Thoracic aorta (tissue), 2 donors: ENCODE measurements at regions not wholly inside any gene's neighbourhood (a gene's known extent, or its start where the extent isn't known, plus 50 kb on each side); places are given as distances from the start of the nearest gene placed in this dataset.

ENCODE experiments used
- ATAC-seq: fragments of 150-250 bp; one replicate; pipeline ENCODE4 v1.8.0; 2017; ENCODE audit warnings: low read depth; ENCODE audit not compliant: insufficient number of reproducible peaks, low FRiP score
- DNase-seq: peaks from one replicate; pipeline ENCODE4 v3.0.0-alpha.2; 2020; ENCODE audit warnings: low spot score
- H3K27ac ChIP-seq, 2 donors: fragments of 200-600 bp; sonication (generic); 1 replicate in 1 of 2; 2 replicates in 1 of 2; pipeline ENCODE4 v1.5.1; 2016; ENCODE audit warnings: mild to moderate bottlenecking in 2 of 2, moderate library complexity in 2 of 2
- H3K27me3 ChIP-seq: fragments of 200-600 bp; sonication (generic); replicated peaks from 2 replicates; pipeline ENCODE4 v1.6.0; 2016; ENCODE audit warnings: mild to moderate bottlenecking; ENCODE audit not compliant: insufficient read depth
- H3K36me3 ChIP-seq: fragments of 200-600 bp; sonication (generic); one replicate; pipeline ENCODE4 v1.5.1; 2016
- H3K4me1 ChIP-seq, 2 donors: fragments of 200-600 bp; sonication (generic); 1 replicate in 1 of 2; 2 replicates in 1 of 2; pipeline versions ENCODE4 v1.5.1 to v1.6.0; 2016; ENCODE audit warnings: low read depth in 2 of 2, mild to moderate bottlenecking in 1 of 2; ENCODE audit not compliant: control insufficient read depth in 1 of 2
- H3K4me3 ChIP-seq: fragments of 200-600 bp; sonication (generic); 2 replicates; pipeline ENCODE4 v1.5.1; 2016; ENCODE audit warnings: mild to moderate bottlenecking
- H3K9me3 ChIP-seq: fragments of 200-600 bp; sonication (generic); 2 replicates; pipeline ENCODE4 v1.5.1; 2016
- TF ChIP-seq, protein P1 (sequence below): fragments of 200-600 bp; sonication (generic); IDR thresholded peaks from one replicate; pipeline ENCODE4 v1.5.1; 2019; ENCODE audit warnings: antibody characterized with exemption

DNA sequence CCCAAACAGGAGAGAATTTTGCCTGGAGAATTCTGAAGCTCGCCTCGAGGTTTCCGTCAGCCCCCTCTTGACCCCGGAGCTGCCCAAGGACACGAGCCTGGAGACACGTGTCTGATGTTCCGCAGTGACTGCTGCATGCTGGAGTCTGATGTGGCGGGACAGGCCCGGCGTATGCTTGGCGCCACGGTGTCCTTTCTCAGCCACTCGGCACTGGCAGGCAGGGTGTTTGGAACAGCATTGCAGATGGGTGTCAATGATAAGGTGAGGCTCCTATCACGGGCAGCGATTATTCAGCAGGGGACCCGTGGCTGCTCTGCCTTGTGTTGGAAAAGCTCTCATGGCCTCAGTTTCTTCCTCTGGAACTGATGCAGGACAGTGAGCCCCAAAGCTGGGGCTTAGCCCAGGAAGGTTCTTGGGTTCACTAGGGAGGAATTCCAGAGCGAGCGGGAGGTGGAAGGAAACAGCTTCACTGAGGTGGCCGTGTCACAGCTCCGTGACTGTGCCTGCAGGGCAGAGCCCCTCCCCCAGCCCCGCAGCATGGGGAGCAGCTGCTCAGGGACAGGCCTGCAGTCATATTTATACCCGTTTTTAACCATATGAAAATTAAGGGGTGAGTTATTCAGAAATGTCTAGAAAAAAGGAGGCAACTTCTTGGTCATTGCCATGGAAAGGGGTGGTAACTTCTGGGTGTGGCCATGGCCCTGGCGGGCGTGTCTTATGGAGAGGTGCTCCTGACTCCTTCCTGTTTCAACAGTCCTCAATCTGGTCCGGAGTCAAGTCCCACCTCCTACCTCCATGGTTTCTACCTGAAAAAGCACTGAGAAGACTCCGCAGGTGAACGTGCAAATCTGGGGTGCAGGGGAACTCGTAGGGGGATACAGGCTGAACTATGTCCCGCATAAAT is 123.4 kb downstream of the SIK1 start:
- DNase-seq, result no peak
- H3K27ac ChIP-seq, result no peak overlapping the region

DNA sequence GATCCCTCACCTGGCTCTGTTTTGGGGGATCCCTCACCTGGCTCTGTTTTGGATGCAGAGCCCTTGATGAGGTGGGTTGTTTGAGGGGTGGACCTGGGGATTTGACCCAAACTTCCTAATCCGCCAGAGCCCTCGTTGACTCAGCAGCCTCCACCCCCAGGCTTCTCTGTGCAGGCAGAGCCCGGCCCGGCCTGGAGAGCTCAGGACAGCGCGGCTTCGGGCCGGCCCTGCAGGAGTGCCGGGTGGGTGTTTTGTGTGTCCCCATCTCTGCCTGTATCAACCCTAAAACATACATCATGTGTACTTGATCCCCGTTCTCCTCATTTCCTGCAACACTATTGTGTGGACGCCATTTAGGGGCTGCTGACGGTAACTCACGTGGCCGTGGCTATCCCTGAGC is 124.2 kb downstream of the SIK1 start:
- no peaks in the 10 kb centered on the region for H3K36me3 ChIP-seq
- TF ChIP-seq, protein P1, sequence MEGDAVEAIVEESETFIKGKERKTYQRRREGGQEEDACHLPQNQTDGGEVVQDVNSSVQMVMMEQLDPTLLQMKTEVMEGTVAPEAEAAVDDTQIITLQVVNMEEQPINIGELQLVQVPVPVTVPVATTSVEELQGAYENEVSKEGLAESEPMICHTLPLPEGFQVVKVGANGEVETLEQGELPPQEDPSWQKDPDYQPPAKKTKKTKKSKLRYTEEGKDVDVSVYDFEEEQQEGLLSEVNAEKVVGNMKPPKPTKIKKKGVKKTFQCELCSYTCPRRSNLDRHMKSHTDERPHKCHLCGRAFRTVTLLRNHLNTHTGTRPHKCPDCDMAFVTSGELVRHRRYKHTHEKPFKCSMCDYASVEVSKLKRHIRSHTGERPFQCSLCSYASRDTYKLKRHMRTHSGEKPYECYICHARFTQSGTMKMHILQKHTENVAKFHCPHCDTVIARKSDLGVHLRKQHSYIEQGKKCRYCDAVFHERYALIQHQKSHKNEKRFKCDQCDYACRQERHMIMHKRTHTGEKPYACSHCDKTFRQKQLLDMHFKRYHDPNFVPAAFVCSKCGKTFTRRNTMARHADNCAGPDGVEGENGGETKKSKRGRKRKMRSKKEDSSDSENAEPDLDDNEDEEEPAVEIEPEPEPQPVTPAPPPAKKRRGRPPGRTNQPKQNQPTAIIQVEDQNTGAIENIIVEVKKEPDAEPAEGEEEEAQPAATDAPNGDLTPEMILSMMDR, result no peak
- no peaks in the 10 kb centered on the region for H3K9me3 ChIP-seq
- ATAC-seq (no peak), DNase-seq (no peak)
- no peak overlapping the region for H3K4me3 ChIP-seq
- H3K27ac ChIP-seq, result no peak overlapping the region
- no peaks in the 10 kb centered on the region for H3K4me1 ChIP-seq
- H3K27me3 ChIP-seq, result no peaks in the 10 kb centered on the region

More for the DNA sequence above, 123.4 kb downstream of the SIK1 start:
- H3K36me3 ChIP-seq, result no peaks in the 10 kb centered on the region
- H3K9me3 ChIP-seq, result no peaks in the 10 kb centered on the region
- no peaks in the 10 kb centered on the region for H3K27me3 ChIP-seq
- no peaks in the 10 kb centered on the region for H3K4me1 ChIP-seq
- H3K4me3 ChIP-seq, result no peak overlapping the region
- no peak for ATAC-seq
- TF ChIP-seq, protein P1, result no peak

DNA sequence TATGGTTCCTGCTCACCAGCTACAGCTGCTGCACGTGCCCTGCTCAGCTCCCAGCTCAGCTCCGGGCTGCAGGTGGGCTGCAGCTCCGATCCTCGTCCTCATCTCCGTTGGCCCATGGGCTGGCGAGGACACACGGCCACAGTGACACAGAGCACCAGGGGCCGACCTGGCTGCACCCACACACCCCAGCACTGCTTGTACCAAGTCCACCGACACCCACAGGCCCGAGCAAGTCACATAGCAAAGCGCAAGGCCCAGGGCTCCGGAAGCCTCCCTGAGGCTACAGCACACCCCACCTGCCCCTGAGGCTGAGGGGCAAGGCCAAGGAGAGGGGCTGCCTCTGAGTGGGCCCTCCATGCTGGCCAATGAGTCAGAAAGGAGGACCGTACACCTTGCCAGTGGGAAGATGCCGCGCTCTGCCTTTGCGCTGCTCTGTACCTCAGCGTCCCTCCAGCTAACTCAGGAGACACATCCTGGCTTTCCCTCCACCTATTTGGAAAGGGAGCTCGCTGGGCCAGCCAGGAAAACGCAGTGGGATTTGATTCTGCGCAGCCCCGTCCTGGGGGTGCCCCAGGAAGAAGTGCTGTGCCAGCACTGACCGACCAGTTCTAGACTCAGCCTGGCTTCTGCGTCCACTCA is 124.8 kb downstream of the SIK1 start:
- DNase-seq (no peak), ATAC-seq (no peak)
- H3K27ac ChIP-seq, result no peak overlapping the region
- no peak overlapping the region for H3K4me3 ChIP-seq
- H3K4me1 ChIP-seq, result no peaks in the 10 kb centered on the region
- TF ChIP-seq, protein P1, result no peak
- H3K27me3 ChIP-seq, result no peaks in the 10 kb centered on the region
- no peaks in the 10 kb centered on the region for H3K9me3 ChIP-seq
- no peaks in the 10 kb centered on the region for H3K36me3 ChIP-seq

DNA sequence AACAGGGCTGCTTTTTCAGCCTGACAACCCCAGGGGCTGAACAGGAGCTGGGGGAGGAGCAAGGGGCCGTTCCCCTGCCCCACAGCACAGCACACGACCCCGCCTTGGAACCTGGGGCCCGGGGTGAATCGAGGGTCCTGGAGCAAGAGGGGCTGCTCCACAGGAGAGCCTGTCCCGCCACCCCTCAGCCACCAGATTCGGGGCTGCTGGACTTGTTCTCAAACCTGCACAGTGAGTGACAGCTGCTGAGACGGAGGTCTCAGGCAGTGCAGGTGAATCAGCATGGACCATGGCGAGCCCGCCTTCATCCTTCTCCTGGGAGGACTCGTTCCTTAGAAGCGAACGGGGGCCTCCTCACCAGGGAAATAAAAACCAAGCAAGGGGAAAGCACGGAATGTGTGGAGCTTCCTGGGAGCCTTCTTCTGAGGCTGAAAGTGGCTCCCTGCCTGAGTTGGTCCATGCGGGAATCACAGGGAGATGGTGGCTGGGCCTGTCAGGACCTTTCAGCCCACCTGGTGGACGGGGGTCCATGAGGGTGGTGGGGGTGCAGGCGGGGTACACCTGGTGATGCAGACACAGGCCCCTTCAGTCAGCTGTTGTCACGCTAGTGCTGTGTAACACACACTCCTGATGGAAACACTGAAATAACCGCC is 125.4 kb downstream of the SIK1 start:
- Histone ChIP-seq H3K4me1 (no peaks in the 10 kb centered on the region), H3K27ac (no peak overlapping the region), H3K9me3 (no peaks in the 10 kb centered on the region), H3K36me3 (no peaks in the 10 kb centered on the region), H3K27me3 (no peaks in the 10 kb centered on the region), H3K4me3 (no peak overlapping the region)
- no peak for DNase-seq
- no peak for ATAC-seq
- TF ChIP-seq, protein P1, result no peak
